ENCODE measurements at regions not wholly inside any gene's neighbourhood (a gene's known extent, or its start where the extent isn't known, plus 50 kb on each side); places are given as distances from the start of the nearest gene placed in this dataset.

- DNase-seq (ENCODE audit: low spot score) = no peak
Measured at GRCh38 chr16:47778106-47778801, 317.1 kb downstream of the PHKB start.

GRCh38 chr16:47777220-47777619 is 316.1 kb downstream of the PHKB start:
- no peak for DNase-seq (ENCODE audit: low spot score)

GRCh38 chr16:47774661-47775060 is 313.5 kb downstream of the PHKB start:
- DNase-seq (ENCODE audit: low spot score) = no peak

- no peak for DNase-seq (ENCODE audit: low spot score)
Measured at GRCh38 chr16:47753659-47754058, 292.5 kb downstream of the PHKB start.
